ENCODE measurements at regions not wholly inside any gene's neighbourhood (a gene's known extent, or its start where the extent isn't known, plus 50 kb on each side); places are given as distances from the start of the nearest gene placed in this dataset.

DNA sequence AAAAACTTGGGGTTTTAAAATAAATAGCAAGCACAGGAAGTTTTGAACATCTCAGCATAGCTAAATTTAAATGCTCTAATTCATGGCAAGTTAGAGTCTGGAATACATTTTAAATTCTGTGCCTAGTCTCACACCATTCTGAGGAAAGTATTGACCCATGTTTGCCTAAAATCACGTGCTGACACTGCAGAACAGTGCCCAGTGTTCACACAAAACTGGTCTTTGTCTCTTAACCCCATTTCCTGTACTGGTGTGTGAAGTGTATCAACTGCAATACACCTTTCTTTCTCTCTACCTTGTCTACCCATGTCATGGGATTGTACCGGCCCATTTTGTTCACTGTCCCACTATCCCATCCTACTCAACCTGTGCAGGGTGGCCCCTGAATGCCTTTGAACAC is 749.7 kb upstream of the POM121L12 start:
- ChIA-PET POLR2A (no interaction called here), CTCF (no interaction called here)
- Histone ChIP-seq H3K27ac (ENCODE audit: extremely low read depth, low read depth, low read length) (no peak overlapping the region), H3K36me3 (ENCODE audit: control insufficient read depth in 2 of 2, insufficient read depth in 1 of 2, low read length in 2 of 2) (no peaks in the 10 kb centered on the region), H3K4me1 (ENCODE audit: control insufficient read depth, insufficient read depth, low read length) (no peaks in the 10 kb centered on the region), H3K4me3 (ENCODE audit: low read depth, low read length) (no peak overlapping the region), H3K9me3 (ENCODE audit: control insufficient read depth, insufficient read depth, low read depth, low read length) (no peaks in the 10 kb centered on the region)
- no peak for TF ChIP-seq ZSCAN30 (tag by site-specific recombination; IDR thresholded peaks at IDR 0.05)
- TF ChIP-seq ZNF211 (tag by site-specific recombination; IDR thresholded peaks at IDR 0.05; ENCODE audit: low read depth), result no peak
- no peak for TF ChIP-seq ZNF473 (tag by site-specific recombination; IDR thresholded peaks at IDR 0.05)
- TF ChIP-seq TCF7L2 (IDR thresholded peaks at IDR 0.05; ENCODE audit: borderline replicate concordance, low read depth, low read length), result no peak
- no peak for TF ChIP-seq ZXDB (tag by site-specific recombination; IDR thresholded peaks at IDR 0.05)
- TF ChIP-seq ZNF19 (tag by site-specific recombination; IDR thresholded peaks at IDR 0.05; ENCODE audit: low read depth), result no peak
- TF ChIP-seq HOXC10 (CRISPR knock-in tag; IDR thresholded peaks at IDR 0.05), result no peak
- TF ChIP-seq, protein P1, sequence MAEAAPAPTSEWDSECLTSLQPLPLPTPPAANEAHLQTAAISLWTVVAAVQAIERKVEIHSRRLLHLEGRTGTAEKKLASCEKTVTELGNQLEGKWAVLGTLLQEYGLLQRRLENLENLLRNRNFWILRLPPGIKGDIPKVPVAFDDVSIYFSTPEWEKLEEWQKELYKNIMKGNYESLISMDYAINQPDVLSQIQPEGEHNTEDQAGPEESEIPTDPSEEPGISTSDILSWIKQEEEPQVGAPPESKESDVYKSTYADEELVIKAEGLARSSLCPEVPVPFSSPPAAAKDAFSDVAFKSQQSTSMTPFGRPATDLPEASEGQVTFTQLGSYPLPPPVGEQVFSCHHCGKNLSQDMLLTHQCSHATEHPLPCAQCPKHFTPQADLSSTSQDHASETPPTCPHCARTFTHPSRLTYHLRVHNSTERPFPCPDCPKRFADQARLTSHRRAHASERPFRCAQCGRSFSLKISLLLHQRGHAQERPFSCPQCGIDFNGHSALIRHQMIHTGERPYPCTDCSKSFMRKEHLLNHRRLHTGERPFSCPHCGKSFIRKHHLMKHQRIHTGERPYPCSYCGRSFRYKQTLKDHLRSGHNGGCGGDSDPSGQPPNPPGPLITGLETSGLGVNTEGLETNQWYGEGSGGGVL (tag by site-specific recombination; IDR thresholded peaks at IDR 0.05), result no peak
- TF ChIP-seq ZNF555 (tag by site-specific recombination; conservative IDR thresholded peaks at IDR 0.05), result no peak
- TF ChIP-seq, protein P2, sequence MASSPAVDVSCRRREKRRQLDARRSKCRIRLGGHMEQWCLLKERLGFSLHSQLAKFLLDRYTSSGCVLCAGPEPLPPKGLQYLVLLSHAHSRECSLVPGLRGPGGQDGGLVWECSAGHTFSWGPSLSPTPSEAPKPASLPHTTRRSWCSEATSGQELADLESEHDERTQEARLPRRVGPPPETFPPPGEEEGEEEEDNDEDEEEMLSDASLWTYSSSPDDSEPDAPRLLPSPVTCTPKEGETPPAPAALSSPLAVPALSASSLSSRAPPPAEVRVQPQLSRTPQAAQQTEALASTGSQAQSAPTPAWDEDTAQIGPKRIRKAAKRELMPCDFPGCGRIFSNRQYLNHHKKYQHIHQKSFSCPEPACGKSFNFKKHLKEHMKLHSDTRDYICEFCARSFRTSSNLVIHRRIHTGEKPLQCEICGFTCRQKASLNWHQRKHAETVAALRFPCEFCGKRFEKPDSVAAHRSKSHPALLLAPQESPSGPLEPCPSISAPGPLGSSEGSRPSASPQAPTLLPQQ (tag by site-specific recombination; IDR thresholded peaks at IDR 0.05), result no peak
- TF ChIP-seq, protein P3, sequence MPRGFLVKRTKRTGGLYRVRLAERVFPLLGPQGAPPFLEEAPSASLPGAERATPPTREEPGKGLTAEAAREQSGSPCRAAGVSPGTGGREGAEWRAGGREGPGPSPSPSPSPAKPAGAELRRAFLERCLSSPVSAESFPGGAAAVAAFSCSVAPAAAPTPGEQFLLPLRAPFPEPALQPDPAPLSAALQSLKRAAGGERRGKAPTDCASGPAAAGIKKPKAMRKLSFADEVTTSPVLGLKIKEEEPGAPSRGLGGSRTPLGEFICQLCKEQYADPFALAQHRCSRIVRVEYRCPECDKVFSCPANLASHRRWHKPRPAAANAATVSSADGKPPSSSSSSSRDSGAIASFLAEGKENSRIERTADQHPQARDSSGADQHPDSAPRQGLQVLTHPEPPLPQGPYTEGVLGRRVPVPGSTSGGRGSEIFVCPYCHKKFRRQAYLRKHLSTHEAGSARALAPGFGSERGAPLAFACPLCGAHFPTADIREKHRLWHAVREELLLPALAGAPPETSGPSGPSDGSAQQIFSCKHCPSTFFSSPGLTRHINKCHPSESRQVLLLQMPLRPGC (tag by site-specific recombination; IDR thresholded peaks at IDR 0.05), result no peak
- TF ChIP-seq BCL11A (tag by site-specific recombination; IDR thresholded peaks at IDR 0.05; ENCODE audit: low read depth), result no peak
- TF ChIP-seq ZBTB11 (tag by site-specific recombination; conservative IDR thresholded peaks at IDR 0.05; ENCODE audit: low read depth), result no peak
- no peak for TF ChIP-seq ZNF146 (tag by site-specific recombination; IDR thresholded peaks at IDR 0.05)
- TF ChIP-seq GFI1B (tag by site-specific recombination; IDR thresholded peaks at IDR 0.05), result no peak
- no peak for TF ChIP-seq KLF17 (tag by site-specific recombination; IDR thresholded peaks at IDR 0.05)
- TF ChIP-seq, protein P4, sequence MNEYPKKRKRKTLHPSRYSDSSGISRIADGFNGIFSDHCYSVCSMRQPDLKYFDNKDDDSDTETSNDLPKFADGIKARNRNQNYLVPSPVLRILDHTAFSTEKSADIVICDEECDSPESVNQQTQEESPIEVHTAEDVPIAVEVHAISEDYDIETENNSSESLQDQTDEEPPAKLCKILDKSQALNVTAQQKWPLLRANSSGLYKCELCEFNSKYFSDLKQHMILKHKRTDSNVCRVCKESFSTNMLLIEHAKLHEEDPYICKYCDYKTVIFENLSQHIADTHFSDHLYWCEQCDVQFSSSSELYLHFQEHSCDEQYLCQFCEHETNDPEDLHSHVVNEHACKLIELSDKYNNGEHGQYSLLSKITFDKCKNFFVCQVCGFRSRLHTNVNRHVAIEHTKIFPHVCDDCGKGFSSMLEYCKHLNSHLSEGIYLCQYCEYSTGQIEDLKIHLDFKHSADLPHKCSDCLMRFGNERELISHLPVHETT (tag by site-specific recombination; IDR thresholded peaks at IDR 0.05), result no peak

All from HEK293 (cell line).